ENCODE measurements at regions not wholly inside any gene's neighbourhood (a gene's known extent, or its start where the extent isn't known, plus 50 kb on each side); places are given as distances from the start of the nearest gene placed in this dataset.

- no peaks in the 10 kb centered on the region for H3K4me1 ChIP-seq
- H3K36me3 ChIP-seq = no peaks in the 10 kb centered on the region
- no peak overlapping the region for H3K27ac ChIP-seq
- H3K4me3 ChIP-seq = no peak overlapping the region
- no peaks in the 10 kb centered on the region for H3K27me3 ChIP-seq (ENCODE audit: low read depth)
- no peak for TF ChIP-seq CTCF (IDR thresholded peaks at IDR 0.05)
- no peaks in the 10 kb centered on the region for H3K9me3 ChIP-seq
- intact Hi-C loops (cut with DNase I) = no loop called here
- ATAC-seq (no peak), DNase-seq (no peak)
Measured at GRCh38 chr13:107223867-107224266, 655.9 kb upstream of the ARGLU1 start.

DNA sequence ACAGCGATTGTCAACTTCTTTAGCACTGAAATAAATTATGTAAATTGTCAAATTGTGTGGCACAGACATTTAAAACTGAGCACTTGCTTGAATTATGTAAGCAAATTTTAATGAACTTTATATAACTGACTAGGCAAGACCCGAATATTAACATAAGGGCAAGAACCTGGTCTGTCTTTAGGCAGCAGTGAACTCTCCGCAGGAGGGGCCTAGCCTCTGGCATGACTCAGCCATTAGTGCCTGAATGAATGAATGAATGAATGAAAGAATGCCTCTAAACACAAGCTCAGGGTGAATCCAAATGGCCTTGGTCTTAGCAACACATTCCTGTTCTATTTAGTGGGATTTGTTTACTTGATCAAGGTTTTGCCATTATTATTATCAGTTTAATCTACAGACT lies 654.7 kb upstream of the ARGLU1 start:
- Histone ChIP-seq H3K36me3 (no peaks in the 10 kb centered on the region), H3K4me1 (no peaks in the 10 kb centered on the region), H3K4me3 (no peak overlapping the region), H3K27me3 (ENCODE audit: low read depth) (no peaks in the 10 kb centered on the region), H3K27ac (no peak overlapping the region), H3K9me3 (no peaks in the 10 kb centered on the region)
- TF ChIP-seq CTCF (IDR thresholded peaks at IDR 0.05) = no peak
- DNase-seq (no peak), ATAC-seq (no peak)
- intact Hi-C loops (cut with DNase I) = no loop called here

GRCh38 chr13:107220245-107220644 lies 652.3 kb upstream of the ARGLU1 start:
- Histone ChIP-seq H3K4me3 (no peak overlapping the region), H3K36me3 (no peaks in the 10 kb centered on the region), H3K4me1 (no peaks in the 10 kb centered on the region), H3K9me3 (no peaks in the 10 kb centered on the region), H3K27ac (no peak overlapping the region), H3K27me3 (ENCODE audit: low read depth) (no peaks in the 10 kb centered on the region)
- DNase-seq (no peak), ATAC-seq (no peak)
- intact Hi-C loops (cut with DNase I) = no loop called here
- TF ChIP-seq CTCF (IDR thresholded peaks at IDR 0.05) = no peak

DNA sequence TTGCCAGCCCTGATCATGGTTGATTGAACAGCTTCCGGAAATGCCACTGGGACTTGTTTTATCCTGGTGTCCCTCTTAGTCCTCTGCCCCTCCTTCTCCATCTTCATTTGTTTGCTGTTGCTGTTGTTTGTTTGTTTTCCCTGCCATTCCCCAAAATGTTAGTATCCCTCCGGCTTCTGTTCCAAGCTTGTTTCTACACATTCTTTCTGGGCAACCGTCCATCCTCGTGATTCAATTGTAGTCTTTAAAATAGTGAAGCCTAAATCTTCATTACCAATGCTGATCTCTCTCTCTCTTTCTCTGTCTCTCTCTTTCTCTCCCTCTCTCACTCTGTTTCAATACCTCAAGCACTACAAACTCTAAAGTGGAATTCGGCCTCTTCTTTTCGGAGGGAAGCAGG lies 649.3 kb upstream of the ARGLU1 start:
- TF ChIP-seq CTCF (IDR thresholded peaks at IDR 0.05) = no peak
- Histone ChIP-seq H3K4me3 (no peak overlapping the region), H3K36me3 (no peaks in the 10 kb centered on the region), H3K9me3 (no peaks in the 10 kb centered on the region), H3K27me3 (ENCODE audit: low read depth) (no peaks in the 10 kb centered on the region), H3K27ac (no peak overlapping the region), H3K4me1 (no peaks in the 10 kb centered on the region)
- no peak for ATAC-seq
- DNase-seq = no peak
- intact Hi-C loops (cut with DNase I) = no loop called here

- H3K9me3 ChIP-seq = no peaks in the 10 kb centered on the region
- intact Hi-C loops (cut with DNase I) = no loop called here
- no peaks in the 10 kb centered on the region for H3K27me3 ChIP-seq (ENCODE audit: low read depth)
- ATAC-seq (no peak), DNase-seq (no peak)
- no peak overlapping the region for H3K27ac ChIP-seq
- no peak for TF ChIP-seq CTCF (IDR thresholded peaks at IDR 0.05)
- no peak overlapping the region for H3K4me3 ChIP-seq
- no peaks in the 10 kb centered on the region for H3K4me1 ChIP-seq
- H3K36me3 ChIP-seq = no peaks in the 10 kb centered on the region
Measured at GRCh38 chr13:107216046-107216755, 648.3 kb upstream of the ARGLU1 start.

All from lower lobe of right lung (tissue), 2 donors.